Neural progenitor cell (in vitro differentiated cells): ENCODE measurements at regions not wholly inside any gene's neighbourhood (a gene's known extent, or its start where the extent isn't known, plus 50 kb on each side); places are given as distances from the start of the nearest gene placed in this dataset.
A peak's percentile ranks its signal among the peaks of the same experiment; 100 is the strongest.

Experiments
- DNase-seq: peaks from one replicate; pipeline ENCODE4 v3.0.0-alpha.2; 2016; ENCODE audit warnings: low spot score
- H2AFZ ChIP-seq: fragments of 200-600 bp; sonication (generic); replicated peaks from 2 replicates; pipeline ENCODE4 v1.6.1; 2016; ENCODE audit warnings: antibody characterized with exemption
- H3F3A ChIP-seq: fragments of 200-600 bp; sonication (generic); 2 replicates; pipeline ENCODE4 v1.6.1; 2016; ENCODE audit warnings: antibody characterized with exemption, low read depth
- H3K27ac ChIP-seq: fragments of 200-600 bp; sonication (generic); 2 replicates; pipeline ENCODE4 v1.5.1; 2016; ENCODE audit warnings: mild to moderate bottlenecking
- H3K27me3 ChIP-seq: fragments of 200-600 bp; sonication (generic); 2 replicates; pipeline ENCODE4 v1.6.1; 2016; ENCODE audit warnings: mild to moderate bottlenecking, moderate library complexity
- H3K36me3 ChIP-seq: fragments of 200-600 bp; sonication (generic); 2 replicates; pipeline ENCODE4 v1.5.1; 2016
- H3K4me1 ChIP-seq: fragments of 200-600 bp; sonication (generic); 2 replicates; pipeline ENCODE4 v1.6.1; 2016; ENCODE audit warnings: mixed run types
- H3K4me2 ChIP-seq: fragments of 200-600 bp; sonication (generic); 2 replicates; pipeline ENCODE4 v1.6.1; 2016
- H3K4me3 ChIP-seq: fragments of 200-600 bp; sonication (generic); 2 replicates; pipeline ENCODE4 v1.5.1; 2016
- H3K79me2 ChIP-seq: fragments of 200-600 bp; sonication (generic); 2 replicates; pipeline ENCODE4 v1.6.1; 2016; ENCODE audit warnings: low read depth
- H3K9ac ChIP-seq: fragments of 200-600 bp; sonication (generic); 2 replicates; pipeline ENCODE4 v1.6.1; 2016
- H3K9me3 ChIP-seq: fragments of 200-600 bp; sonication (generic); 2 replicates; pipeline ENCODE4 v1.5.1; 2016; ENCODE audit warnings: low read depth
- H4K20me1 ChIP-seq: fragments of 200-600 bp; sonication (generic); 2 replicates; pipeline ENCODE4 v1.6.1; 2016; ENCODE audit warnings: low read depth
- H3K27ac Mint-ChIP-seq: 3 replicates; pipeline ENCODE4 v1.8.0; 2021; ENCODE audit warnings: mixed read lengths
- H3K27me3 Mint-ChIP-seq: 2 replicates; pipeline ENCODE4 v1.8.0; 2022; ENCODE audit warnings: low read depth, mild to moderate bottlenecking, inconsistent platforms, moderate library complexity, mixed read lengths; ENCODE audit not compliant: insufficient read depth
- H3K36me3 Mint-ChIP-seq: 3 replicates; pipeline ENCODE4 v1.8.0; 2021; ENCODE audit warnings: mixed read lengths
- H3K4me1 Mint-ChIP-seq: 3 replicates; pipeline ENCODE4 v1.8.0; 2021; ENCODE audit warnings: mixed read lengths
- H3K4me3 Mint-ChIP-seq: 3 replicates; pipeline ENCODE4 v1.8.0; 2021; ENCODE audit warnings: mild to moderate bottlenecking, moderate library complexity, mixed read lengths
- H3K9me3 Mint-ChIP-seq: 3 replicates; pipeline ENCODE4 v1.8.0; 2020; ENCODE audit warnings: mixed read lengths
- CTCF ChIP-seq: fragments of 200-600 bp; sonication (generic); IDR thresholded peaks from 2 replicates; pipeline ENCODE4 v1.5.1; 2017; ENCODE audit warnings: antibody characterized with exemption, mild to moderate bottlenecking
- EZH2 ChIP-seq: fragments of 200-600 bp; sonication (generic); IDR thresholded peaks from 2 replicates; pipeline ENCODE4 v1.6.1; 2017; ENCODE audit warnings: antibody characterized with exemption, mild to moderate bottlenecking, moderate library complexity
- EZH2phosphoT487 ChIP-seq: fragments of 200-600 bp; sonication (generic); IDR thresholded peaks from 2 replicates; pipeline ENCODE4 v1.6.1; 2017; ENCODE audit warnings: antibody characterized with exemption

GRCh38 chr4:8705161-8706145 lies 112.9 kb downstream of the CPZ start:
- Histone ChIP-seq H4K20me1 (no peaks in the 10 kb centered on the region), H3K4me1 (peaks cover 32% of the 10 kb centered on the region), H3K27me3 (no peaks in the 10 kb centered on the region), H3K9me3 (no peaks in the 10 kb centered on the region), H3K79me2 (no peaks in the 10 kb centered on the region), H3F3A (peaks cover 11% of the 10 kb centered on the region), H2AFZ (no peak overlapping the region), H3K27ac (peak overlapping the region; percentile 51), H3K36me3 (no peaks in the 10 kb centered on the region), H3K4me3 (no peak overlapping the region), H3K9ac (no peak overlapping the region), H3K4me2 (peak overlapping the region; percentile 66)
- Mint-ChIP-seq H3K4me1 (peaks cover 21% of the 10 kb centered on the region), H3K9me3 (peaks cover 3% of the 10 kb centered on the region), H3K4me3 (no peak overlapping the region), H3K36me3 (no peaks in the 10 kb centered on the region), H3K27me3 (peaks cover 27% of the 10 kb centered on the region), H3K27ac (no peak overlapping the region)
- TF ChIP-seq CTCF (no peak), EZH2 (no peak), EZH2phosphoT487 (no peak)
- DNase-seq, result peak; percentile 78

- DNase-seq, result no peak
- no peaks in the 10 kb centered on the region for H3K36me3 Mint-ChIP-seq
- no peak overlapping the region for H3K4me3 ChIP-seq
Observed at GRCh38 chr4:8704632-8705031, 112.1 kb downstream of the CPZ start.

GRCh38 chr4:8703857-8704495 lies 111.4 kb downstream of the CPZ start:
- Histone ChIP-seq H3K36me3 (no peaks in the 10 kb centered on the region), H4K20me1 (no peaks in the 10 kb centered on the region), H3K27me3 (no peaks in the 10 kb centered on the region), H3K4me1 (peaks cover 32% of the 10 kb centered on the region), H3K4me2 (no peak overlapping the region), H3K27ac (no peak overlapping the region), H2AFZ (no peak overlapping the region), H3K79me2 (no peaks in the 10 kb centered on the region), H3K4me3 (no peak overlapping the region), H3K9ac (no peak overlapping the region), H3K9me3 (no peaks in the 10 kb centered on the region), H3F3A (peaks cover 11% of the 10 kb centered on the region)
- Mint-ChIP-seq H3K36me3 (no peaks in the 10 kb centered on the region), H3K4me3 (peak overlapping the region; percentile 41), H3K4me1 (peaks cover 21% of the 10 kb centered on the region), H3K9me3 (no peaks in the 10 kb centered on the region), H3K27ac (no peak overlapping the region), H3K27me3 (peaks cover 24% of the 10 kb centered on the region)
- no peak for DNase-seq
- TF ChIP-seq CTCF, result no peak

More at GRCh38 chr4:8704632-8705031, 112.1 kb downstream of the CPZ start:
- Histone ChIP-seq H3K4me2 (peak overlapping the region; percentile 66), H3F3A (peaks cover 11% of the 10 kb centered on the region), H3K9me3 (no peaks in the 10 kb centered on the region), H2AFZ (no peak overlapping the region), H3K36me3 (no peaks in the 10 kb centered on the region), H3K4me1 (peaks cover 32% of the 10 kb centered on the region), H4K20me1 (no peaks in the 10 kb centered on the region), H3K9ac (no peak overlapping the region), H3K27ac (no peak overlapping the region), H3K79me2 (no peaks in the 10 kb centered on the region), H3K27me3 (no peaks in the 10 kb centered on the region)
- no peak overlapping the region for H3K27ac Mint-ChIP-seq
- H3K4me3 Mint-ChIP-seq, result peak overlapping the region; percentile 41
- H3K27me3 Mint-ChIP-seq, result peaks cover 25% of the 10 kb centered on the region
- peaks cover 21% of the 10 kb centered on the region for H3K4me1 Mint-ChIP-seq
- TF ChIP-seq CTCF (no peak), EZH2phosphoT487 (no peak), EZH2 (no peak)
- peaks cover 1% of the 10 kb centered on the region for H3K9me3 Mint-ChIP-seq
